ENCODE measurements at regions not wholly inside any gene's neighbourhood (a gene's known extent, or its start where the extent isn't known, plus 50 kb on each side); places are given as distances from the start of the nearest gene placed in this dataset.

DNA sequence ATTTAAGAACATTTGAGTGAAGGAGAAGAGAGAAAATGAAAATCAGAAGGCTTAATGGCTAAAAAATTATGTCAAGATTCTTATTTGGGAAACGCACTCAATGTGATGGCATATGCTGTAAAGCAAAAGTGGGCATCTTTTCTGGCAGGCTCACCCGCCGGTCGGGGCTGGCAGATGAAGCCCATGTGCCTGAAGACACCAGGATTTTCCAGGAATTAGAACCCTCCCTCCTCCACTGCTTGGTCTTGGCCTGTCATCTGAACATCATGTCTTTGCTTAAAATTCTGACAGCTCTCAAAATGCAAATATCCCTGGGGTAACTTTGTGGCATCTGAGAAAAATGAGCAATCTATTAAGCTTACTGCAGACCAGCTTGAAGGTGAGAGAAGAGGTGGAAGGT lies 337.9 kb downstream of the IRX1 start:
- no peak for TF ChIP-seq ZNF707 (tag by site-specific recombination; IDR thresholded peaks at IDR 0.05)
- TF ChIP-seq, protein P1, sequence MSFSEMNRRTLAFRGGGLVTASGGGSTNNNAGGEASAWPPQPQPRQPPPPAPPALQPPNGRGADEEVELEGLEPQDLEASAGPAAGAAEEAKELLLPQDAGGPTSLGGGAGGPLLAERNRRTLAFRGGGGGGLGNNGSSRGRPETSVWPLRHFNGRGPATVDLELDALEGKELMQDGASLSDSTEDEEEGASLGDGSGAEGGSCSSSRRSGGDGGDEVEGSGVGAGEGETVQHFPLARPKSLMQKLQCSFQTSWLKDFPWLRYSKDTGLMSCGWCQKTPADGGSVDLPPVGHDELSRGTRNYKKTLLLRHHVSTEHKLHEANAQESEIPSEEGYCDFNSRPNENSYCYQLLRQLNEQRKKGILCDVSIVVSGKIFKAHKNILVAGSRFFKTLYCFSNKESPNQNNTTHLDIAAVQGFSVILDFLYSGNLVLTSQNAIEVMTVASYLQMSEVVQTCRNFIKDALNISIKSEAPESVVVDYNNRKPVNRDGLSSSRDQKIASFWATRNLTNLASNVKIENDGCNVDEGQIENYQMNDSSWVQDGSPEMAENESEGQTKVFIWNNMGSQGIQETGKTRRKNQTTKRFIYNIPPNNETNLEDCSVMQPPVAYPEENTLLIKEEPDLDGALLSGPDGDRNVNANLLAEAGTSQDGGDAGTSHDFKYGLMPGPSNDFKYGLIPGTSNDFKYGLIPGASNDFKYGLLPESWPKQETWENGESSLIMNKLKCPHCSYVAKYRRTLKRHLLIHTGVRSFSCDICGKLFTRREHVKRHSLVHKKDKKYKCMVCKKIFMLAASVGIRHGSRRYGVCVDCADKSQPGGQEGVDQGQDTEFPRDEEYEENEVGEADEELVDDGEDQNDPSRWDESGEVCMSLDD (tag by site-specific recombination; IDR thresholded peaks at IDR 0.05), result no peak
- no peak for TF ChIP-seq SP2 (tag by site-specific recombination; IDR thresholded peaks at IDR 0.05)
- TF ChIP-seq, protein P2, sequence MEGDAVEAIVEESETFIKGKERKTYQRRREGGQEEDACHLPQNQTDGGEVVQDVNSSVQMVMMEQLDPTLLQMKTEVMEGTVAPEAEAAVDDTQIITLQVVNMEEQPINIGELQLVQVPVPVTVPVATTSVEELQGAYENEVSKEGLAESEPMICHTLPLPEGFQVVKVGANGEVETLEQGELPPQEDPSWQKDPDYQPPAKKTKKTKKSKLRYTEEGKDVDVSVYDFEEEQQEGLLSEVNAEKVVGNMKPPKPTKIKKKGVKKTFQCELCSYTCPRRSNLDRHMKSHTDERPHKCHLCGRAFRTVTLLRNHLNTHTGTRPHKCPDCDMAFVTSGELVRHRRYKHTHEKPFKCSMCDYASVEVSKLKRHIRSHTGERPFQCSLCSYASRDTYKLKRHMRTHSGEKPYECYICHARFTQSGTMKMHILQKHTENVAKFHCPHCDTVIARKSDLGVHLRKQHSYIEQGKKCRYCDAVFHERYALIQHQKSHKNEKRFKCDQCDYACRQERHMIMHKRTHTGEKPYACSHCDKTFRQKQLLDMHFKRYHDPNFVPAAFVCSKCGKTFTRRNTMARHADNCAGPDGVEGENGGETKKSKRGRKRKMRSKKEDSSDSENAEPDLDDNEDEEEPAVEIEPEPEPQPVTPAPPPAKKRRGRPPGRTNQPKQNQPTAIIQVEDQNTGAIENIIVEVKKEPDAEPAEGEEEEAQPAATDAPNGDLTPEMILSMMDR (tag by site-specific recombination; IDR thresholded peaks at IDR 0.05), result no peak
- TF ChIP-seq, protein P3, sequence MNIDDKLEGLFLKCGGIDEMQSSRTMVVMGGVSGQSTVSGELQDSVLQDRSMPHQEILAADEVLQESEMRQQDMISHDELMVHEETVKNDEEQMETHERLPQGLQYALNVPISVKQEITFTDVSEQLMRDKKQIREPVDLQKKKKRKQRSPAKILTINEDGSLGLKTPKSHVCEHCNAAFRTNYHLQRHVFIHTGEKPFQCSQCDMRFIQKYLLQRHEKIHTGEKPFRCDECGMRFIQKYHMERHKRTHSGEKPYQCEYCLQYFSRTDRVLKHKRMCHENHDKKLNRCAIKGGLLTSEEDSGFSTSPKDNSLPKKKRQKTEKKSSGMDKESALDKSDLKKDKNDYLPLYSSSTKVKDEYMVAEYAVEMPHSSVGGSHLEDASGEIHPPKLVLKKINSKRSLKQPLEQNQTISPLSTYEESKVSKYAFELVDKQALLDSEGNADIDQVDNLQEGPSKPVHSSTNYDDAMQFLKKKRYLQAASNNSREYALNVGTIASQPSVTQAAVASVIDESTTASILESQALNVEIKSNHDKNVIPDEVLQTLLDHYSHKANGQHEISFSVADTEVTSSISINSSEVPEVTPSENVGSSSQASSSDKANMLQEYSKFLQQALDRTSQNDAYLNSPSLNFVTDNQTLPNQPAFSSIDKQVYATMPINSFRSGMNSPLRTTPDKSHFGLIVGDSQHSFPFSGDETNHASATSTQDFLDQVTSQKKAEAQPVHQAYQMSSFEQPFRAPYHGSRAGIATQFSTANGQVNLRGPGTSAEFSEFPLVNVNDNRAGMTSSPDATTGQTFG (tag by site-specific recombination; IDR thresholded peaks at IDR 0.05; ENCODE audit: borderline replicate concordance), result no peak
- TF ChIP-seq BCL11A (tag by site-specific recombination; IDR thresholded peaks at IDR 0.05; ENCODE audit: low read depth), result no peak
